ENCODE measurements at regions not wholly inside any gene's neighbourhood (a gene's known extent, or its start where the extent isn't known, plus 50 kb on each side); places are given as distances from the start of the nearest gene placed in this dataset.
A peak's percentile ranks its signal among the peaks of the same experiment; 100 is the strongest.

DNA sequence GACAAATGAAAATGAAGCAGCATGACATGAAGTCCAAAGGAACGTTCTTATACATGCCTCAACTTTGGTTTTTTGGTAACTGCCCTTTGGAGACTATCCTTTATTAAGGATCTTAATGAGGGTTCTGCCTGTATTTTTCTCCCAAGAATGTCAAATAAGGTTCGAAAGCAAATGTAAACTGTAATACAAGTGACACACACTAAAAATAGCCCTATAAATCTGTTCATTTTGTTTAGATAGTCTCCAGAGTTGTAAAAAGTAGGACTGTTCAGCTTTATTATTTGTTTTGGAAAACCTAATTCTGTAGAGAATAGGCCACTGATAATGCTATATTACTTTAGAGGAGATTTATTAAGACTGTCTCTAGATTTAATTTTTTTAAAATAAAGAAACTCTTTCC lies 80.5 kb upstream of the CDIN1 start:
- DNase-seq (no peak), ATAC-seq (no peak)
- peaks cover 21% of the 10 kb centered on the region for H3K27me3 Mint-ChIP-seq
- H3K4me1 Mint-ChIP-seq = no peaks in the 10 kb centered on the region
- no peak overlapping the region for H3K4me3 Mint-ChIP-seq
- H3K9me3 Mint-ChIP-seq = no peaks in the 10 kb centered on the region
- H3K27ac Mint-ChIP-seq = no peak overlapping the region

DNA sequence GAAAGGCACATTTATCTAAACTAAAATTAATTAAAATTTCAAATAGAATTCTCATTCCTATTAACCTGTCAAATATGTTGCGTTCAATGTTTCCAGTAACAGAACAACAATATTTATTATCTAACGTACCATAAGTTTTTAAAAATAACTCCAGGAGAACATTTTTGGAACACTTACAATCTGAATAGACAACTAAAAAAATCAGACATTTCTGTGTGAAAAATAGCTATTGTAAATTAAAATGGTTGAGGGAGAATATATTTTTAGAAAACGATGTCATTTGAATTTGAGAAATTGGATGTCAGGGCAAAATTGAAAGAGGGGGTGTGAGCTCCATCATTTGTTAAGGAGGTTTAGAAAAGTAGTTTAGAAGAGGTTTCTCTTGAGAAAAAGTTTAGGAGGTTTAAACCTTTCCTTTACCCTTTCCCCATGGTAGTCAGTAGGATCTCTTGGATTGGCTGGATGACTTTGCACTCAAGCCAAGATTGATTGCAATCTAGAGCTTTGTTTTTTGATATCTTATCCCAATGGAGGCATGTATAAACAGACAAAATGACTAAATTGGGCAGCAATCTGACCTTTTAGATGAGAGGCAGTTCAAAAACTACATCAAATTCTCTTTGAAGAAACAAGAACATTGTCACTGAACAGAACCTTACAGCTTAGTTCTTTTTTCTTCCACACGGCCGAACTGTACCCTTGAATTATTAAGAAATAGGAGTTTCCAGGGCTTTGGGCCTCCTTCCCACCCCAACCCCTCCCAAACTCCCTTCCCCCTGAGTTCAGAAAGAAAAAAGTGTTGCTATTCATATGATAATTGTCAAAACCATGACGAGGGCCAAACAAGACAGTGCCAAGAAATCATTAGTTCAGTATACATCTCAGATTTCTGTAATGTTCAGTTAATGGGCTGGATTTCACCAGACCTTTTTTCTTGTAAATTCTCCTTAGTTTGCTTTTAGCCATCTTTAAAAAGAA lies 79.7 kb upstream of the CDIN1 start:
- Mint-ChIP-seq H3K27ac (no peak overlapping the region), H3K27me3 (peaks cover 14% of the 10 kb centered on the region), H3K9me3 (no peaks in the 10 kb centered on the region), H3K4me3 (no peak overlapping the region), H3K4me1 (no peaks in the 10 kb centered on the region)
- DNase-seq = no peak
- ATAC-seq = no peak

DNA sequence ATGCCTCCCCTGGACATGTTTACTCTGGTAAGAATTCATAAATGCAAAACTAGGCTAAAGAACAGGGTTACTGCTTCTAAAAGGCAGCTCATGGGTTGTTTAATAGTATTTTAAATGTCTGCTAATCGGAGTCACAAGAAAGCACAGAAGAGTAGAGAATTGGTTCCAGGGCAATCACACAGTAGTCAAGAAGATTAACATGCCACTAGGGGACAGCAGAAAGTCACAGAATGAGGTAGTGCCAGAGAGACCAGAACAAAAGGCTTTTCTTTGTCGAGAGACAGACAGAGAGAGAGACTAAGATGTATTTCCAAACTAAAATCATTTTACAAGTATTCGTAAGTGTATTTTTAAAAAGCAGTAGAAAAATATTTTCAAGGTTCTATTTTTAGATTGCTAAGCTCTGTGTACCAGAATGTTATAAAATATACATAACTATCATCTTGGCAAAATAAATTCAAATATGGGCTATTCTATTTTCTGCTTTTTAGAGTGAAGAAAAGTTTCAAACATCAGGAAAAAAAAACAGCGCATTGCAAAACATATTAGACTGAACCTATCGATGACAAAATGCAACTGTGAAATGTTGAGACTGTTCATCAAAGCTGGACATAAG lies 78.3 kb upstream of the CDIN1 start:
- no peaks in the 10 kb centered on the region for H3K4me1 Mint-ChIP-seq
- H3K27ac Mint-ChIP-seq = no peak overlapping the region
- ATAC-seq = peak; percentile 55

DNA sequence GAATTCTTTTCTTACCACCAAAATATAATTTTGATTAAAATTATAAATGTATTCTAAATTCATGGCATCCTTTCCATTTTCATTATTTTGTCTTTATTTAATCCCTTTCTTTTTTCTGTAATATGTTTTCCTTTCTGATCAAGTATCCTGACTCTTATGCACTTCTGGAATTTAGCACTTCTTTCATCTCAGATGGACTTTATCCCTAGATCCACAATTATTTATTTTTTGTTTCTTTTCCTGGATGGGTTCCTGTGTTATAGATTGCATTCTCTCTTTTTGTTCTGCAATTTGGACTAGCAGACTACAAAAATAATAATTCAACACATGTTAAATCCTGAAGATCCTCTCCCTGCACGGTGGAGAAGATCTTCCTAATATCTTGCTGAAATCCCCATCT lies 76.9 kb upstream of the CDIN1 start:
- no peak overlapping the region for H3K27ac Mint-ChIP-seq
- H3K4me3 Mint-ChIP-seq = no peak overlapping the region
- no peaks in the 10 kb centered on the region for H3K4me1 Mint-ChIP-seq
- no peak for ATAC-seq
- peaks cover 10% of the 10 kb centered on the region for H3K27me3 Mint-ChIP-seq
- no peaks in the 10 kb centered on the region for H3K9me3 Mint-ChIP-seq
- DNase-seq = no peak

More for the DNA sequence above, 78.3 kb upstream of the CDIN1 start:
- Mint-ChIP-seq H3K9me3 (no peaks in the 10 kb centered on the region), H3K4me3 (no peak overlapping the region), H3K27me3 (peaks cover 10% of the 10 kb centered on the region)
- DNase-seq = peak in 1 of 2 donors; percentile 1

DNA sequence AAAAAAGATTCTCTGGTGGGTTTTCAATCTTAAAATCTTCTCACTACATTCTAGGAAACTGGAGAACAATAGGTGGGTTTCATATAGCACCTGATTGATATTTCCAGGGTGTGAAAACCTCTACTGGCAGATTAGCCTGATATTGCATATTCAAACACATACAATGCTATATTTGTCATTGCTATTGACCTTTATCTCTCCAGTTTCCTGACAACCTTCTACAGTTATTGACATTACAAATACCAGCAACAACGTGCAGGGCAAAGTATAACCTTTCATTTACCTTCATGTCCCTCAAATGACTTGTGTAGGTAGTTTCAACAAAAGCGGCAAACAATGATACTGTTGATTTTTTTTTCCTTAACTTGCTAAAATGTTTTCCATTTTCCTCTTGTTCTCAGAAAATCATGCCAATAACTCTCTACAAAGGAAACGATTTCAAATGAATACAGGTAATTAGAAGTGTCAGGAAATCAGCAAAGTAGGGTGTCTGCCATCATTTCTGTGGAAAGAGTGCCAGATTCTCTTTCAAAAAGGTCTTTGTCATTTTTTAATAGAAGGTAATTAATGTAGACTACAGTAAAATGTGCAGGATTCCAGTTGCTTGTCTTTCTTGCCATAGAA lies 72.6 kb upstream of the CDIN1 start:
- peaks cover 17% of the 10 kb centered on the region for H3K27me3 Mint-ChIP-seq
- no peak overlapping the region for H3K27ac Mint-ChIP-seq
- no peak overlapping the region for H3K4me3 Mint-ChIP-seq
- no peak for ATAC-seq
- no peak for DNase-seq
- no peaks in the 10 kb centered on the region for H3K4me1 Mint-ChIP-seq
- no peaks in the 10 kb centered on the region for H3K9me3 Mint-ChIP-seq

DNA sequence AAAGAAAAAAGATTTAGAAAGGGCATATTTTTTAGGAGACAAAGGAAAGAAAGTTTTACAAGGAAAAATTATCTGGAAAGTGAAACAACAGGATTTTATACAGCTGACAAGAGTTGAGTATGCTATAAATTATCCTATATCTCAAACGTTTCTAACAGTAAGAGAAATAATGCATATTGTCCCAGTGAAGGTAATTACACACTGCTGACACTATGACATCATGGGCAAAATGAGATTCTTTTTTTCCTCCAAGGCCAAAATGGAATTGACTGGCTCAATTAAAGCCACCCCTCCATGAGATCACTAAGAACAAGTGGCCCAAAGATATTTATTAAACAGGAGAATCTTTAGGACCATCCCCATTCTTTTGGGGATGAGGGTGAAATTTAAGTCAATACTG lies 72.0 kb upstream of the CDIN1 start:
- H3K4me3 Mint-ChIP-seq = no peak overlapping the region
- no peak overlapping the region for H3K27ac Mint-ChIP-seq
- H3K4me1 Mint-ChIP-seq = no peaks in the 10 kb centered on the region
- no peaks in the 10 kb centered on the region for H3K9me3 Mint-ChIP-seq
- ATAC-seq (no peak), DNase-seq (no peak)
- H3K27me3 Mint-ChIP-seq = peaks cover 14% of the 10 kb centered on the region

DNA sequence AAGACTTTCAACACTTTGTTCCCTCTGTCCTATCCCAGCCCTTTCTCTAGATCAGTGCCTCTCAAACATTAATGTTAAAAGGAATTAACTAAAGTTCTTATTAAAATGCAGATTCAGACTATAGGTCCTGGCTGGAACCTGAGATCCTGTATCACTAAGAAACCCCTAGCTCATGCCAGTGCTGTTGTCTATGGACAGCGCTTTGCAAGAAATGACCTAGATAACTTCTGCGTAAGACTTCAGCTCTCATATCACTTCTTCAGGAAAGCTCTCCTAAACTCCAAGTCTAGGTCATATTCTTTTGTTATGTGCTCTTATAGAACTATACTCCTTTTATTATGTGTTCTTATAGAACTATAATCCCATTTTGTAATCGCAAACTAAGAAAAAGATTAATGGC lies 67.8 kb upstream of the CDIN1 start:
- Mint-ChIP-seq H3K27me3 (peaks cover 9% of the 10 kb centered on the region), H3K4me3 (no peak overlapping the region), H3K27ac (no peak overlapping the region), H3K9me3 (no peaks in the 10 kb centered on the region), H3K4me1 (no peaks in the 10 kb centered on the region)
- DNase-seq (no peak), ATAC-seq (no peak)

DNA sequence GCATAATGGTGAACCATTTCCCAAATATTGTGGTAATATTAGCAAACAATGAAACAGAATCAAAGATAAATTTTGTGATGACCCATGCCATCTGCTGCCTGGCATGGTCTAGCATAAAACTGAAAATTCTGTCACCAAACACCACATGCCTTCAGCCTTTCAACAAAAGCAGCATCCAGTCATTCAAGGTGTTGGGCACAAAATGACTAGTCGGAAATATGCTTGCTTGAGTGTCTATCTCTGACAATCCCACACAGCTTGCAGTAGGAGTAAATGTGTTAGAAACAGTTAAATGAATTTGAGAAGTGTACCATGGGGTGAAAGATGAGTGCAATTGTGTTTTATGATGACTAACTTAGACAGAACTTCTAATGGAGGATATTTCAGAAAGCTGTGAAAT lies 61.7 kb upstream of the CDIN1 start:
- H3K4me3 Mint-ChIP-seq = no peak overlapping the region
- DNase-seq (no peak), ATAC-seq (no peak)
- H3K27ac Mint-ChIP-seq = no peak overlapping the region
- peaks cover 8% of the 10 kb centered on the region for H3K27me3 Mint-ChIP-seq
- H3K4me1 Mint-ChIP-seq = no peaks in the 10 kb centered on the region
- no peaks in the 10 kb centered on the region for H3K9me3 Mint-ChIP-seq

DNA sequence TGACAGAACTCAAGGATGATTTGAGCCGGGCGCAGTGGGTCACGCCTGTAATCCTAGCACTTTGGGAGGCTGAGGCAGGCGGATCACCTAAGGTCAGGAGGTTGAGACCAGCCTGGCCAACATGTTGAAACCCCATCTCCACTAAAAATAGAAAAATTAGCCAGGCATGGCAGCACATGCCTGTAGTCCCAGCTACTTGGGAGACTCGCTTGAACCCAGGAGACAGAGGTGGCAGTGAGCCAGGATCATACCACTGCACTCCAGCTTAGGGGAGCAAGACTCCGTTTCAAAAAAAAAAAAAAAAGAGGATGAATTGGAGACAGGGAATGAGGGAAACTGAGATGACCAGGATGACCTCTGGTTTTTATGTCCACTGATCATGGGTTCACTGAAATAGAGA lies 60.4 kb upstream of the CDIN1 start:
- no peaks in the 10 kb centered on the region for H3K9me3 Mint-ChIP-seq
- H3K4me3 Mint-ChIP-seq = no peak overlapping the region
- no peak overlapping the region for H3K27ac Mint-ChIP-seq
- H3K27me3 Mint-ChIP-seq = peaks cover 8% of the 10 kb centered on the region
- H3K4me1 Mint-ChIP-seq = no peaks in the 10 kb centered on the region
- ATAC-seq = no peak
- no peak for DNase-seq

DNA sequence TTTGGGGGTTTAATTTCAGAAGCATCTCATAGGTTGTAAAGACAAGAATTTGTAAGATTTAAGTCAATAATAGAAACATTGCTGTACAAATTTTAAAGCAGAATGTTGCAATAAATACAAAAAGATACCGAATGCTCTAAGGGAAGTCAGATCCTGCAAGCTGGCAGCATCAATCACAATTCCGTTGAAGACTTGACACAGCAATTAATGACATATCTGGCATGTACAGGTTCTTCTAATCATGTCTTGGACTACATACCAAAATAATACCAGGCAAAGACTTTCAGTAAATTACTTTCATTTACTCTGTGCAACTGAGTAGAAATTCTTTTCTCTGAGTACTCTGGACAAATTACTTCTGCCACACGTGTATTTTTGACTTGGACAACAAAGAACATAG lies 54.0 kb upstream of the CDIN1 start:
- Mint-ChIP-seq H3K4me3 (no peak overlapping the region), H3K4me1 (no peaks in the 10 kb centered on the region), H3K27ac (no peak overlapping the region), H3K9me3 (no peaks in the 10 kb centered on the region), H3K27me3 (no peaks in the 10 kb centered on the region)
- no peak for DNase-seq
- no peak for ATAC-seq

DNA sequence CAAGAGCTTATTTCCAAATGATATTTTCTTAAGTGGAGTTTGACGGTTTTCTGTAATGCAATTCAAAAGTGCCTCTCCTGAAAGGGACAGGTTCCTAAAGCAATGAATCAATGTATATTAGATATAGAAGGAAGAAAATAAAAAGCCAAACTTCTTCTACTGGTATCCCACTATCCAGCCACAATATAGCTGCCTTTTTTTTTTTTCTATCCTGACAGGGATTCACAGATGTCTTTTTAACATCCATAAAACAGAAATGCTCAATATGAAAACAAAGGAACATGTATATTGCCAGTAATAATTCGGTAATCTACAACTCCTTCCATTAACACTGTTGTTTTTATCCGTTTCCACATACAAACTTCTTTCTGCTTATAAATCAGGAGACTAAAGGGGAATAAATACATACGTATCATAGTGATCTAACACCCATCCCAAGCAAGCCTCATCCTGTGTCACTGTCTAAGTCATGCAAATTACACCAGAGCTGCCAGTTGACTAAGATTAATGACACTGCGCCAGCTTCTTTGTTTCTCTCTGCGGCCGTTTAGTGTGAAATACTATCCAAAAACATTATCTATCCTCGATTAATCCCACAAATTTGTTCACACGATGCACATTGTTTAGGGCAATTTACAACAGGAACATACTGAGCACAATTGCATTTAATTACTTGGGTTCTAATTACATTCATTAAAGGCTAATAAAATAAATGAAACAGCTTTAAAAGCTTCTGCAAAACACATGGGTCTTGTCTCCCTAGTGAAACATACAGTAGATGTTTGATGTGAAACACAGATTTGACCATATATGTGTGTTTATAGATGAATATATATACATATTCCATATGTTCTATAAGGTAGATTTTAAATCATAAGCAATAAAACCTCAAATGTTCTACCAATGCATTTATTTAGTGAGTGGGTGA lies 51.9 kb upstream of the CDIN1 start:
- DNase-seq (no peak), ATAC-seq (no peak)
- no peak overlapping the region for H3K27ac Mint-ChIP-seq
- peaks cover 8% of the 10 kb centered on the region for H3K27me3 Mint-ChIP-seq
- H3K4me3 Mint-ChIP-seq = no peak overlapping the region
- no peaks in the 10 kb centered on the region for H3K4me1 Mint-ChIP-seq
- H3K9me3 Mint-ChIP-seq = no peaks in the 10 kb centered on the region

DNA sequence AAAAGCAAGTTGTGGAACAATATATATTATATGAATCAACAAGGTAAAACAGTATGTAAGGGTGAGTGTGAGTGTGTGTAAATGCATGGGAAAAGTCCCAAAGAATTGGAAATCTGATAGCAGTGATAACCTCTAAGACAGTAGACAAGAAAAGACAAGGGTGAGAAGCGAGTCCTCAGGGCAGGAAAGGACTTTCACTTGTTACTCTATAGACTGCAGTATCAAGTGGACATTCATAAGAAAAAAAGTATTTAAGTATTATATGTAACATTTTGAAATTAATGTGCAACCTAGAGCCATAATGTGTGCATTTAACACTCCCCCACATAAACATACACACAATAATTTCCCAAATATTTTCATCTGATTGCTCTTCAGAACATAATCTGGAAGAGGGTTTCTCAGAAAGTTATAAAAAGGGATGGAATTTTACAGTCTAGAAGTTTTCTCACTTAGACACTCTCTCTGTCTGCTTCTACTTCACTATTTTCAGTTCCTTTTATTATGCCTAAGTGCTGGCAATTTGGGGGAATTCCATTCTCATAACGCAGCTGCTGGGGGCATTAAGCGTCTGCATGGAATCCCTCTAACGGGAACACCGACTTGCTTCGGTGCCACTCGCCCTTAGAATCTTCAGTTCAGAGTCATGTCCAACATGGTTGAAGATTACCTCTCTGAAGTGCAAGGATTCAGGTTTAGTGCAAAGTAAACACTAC lies 50.0 kb upstream of the CDIN1 start:
- Mint-ChIP-seq H3K4me3 (no peak overlapping the region), H3K9me3 (no peaks in the 10 kb centered on the region), H3K27me3 (peaks cover 14% of the 10 kb centered on the region), H3K27ac (no peak overlapping the region), H3K4me1 (no peaks in the 10 kb centered on the region)
- ATAC-seq = no peak
- no peak for DNase-seq
